ENCODE measurements at regions not wholly inside any gene's neighbourhood (a gene's known extent, or its start where the extent isn't known, plus 50 kb on each side); places are given as distances from the start of the nearest gene placed in this dataset.

GRCh38 chr13:104740641-104741222 is 1674.5 kb upstream of the SLC10A2 start:
- intact Hi-C loops (cut with micrococcal nuclease): no loop called here

DNA sequence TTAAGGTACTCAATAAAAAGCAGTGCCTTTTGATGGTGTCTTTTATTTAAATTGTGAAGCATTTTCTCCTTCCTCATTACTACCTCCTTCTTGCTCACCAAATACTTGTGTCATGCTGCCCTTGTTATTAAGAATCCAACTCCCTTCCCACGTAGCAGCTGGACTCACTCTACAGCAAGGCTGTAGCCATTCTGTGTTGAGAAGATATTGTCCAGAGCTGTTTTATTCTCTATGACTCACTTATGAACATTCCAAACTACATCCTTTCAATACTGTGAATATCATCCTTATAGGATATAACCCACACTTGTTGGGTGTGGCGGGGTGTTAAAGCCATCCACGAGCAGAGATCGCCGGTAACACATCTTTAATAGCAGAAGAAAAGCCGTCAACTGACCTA is 1671.5 kb upstream of the SLC10A2 start:
- intact Hi-C loops (cut with micrococcal nuclease): no loop called here

DNA sequence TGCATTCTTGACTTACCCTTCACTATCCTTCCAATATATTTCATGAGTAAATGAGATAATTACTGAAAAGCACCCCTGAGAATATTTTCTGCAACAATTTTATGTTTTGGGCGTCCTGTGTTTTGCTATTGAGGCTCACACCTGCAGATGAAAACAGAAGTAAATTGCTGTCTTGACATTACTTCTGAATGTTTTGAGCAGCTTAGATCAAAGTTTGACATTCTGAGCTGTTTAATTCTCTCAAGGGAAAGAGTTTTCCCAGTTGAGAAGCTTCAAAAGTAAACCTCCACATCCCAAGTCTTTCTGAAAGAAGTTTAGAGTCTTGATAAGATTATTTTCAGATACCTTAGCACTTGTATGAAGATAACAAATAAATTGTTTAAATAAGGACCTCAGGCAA is 1667.2 kb upstream of the SLC10A2 start:
- intact Hi-C loops (cut with micrococcal nuclease): no loop called here

GRCh38 chr13:104715111-104715510 is 1648.9 kb upstream of the SLC10A2 start:
- intact Hi-C loops (cut with micrococcal nuclease): no loop called here

- intact Hi-C loops (cut with micrococcal nuclease): no loop called here
Observed at GRCh38 chr13:104705031-104705750, 1639.0 kb upstream of the SLC10A2 start.

DNA sequence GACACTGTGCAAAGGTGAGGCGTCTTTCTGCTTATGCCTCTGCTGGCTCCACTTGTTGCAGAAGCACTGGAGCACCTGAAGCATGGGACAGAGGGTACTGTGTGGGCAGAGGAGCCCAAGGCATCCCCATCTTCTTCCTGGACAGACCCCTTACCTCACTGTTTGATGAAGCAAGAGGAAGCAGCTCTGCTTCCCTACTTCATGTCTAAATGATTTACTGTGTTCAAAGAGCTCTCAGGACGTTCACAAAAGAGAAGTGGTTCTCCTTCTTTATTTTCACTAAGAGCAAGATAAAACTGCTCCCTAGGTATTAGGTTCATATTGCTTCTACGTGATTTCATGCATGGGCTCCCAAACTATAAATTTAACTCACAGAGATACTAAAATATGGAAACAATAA is 1635.4 kb upstream of the SLC10A2 start:
- intact Hi-C loops (cut with micrococcal nuclease): no loop called here

- intact Hi-C loops (cut with micrococcal nuclease): no loop called here
Observed at GRCh38 chr13:104694397-104694796, 1628.2 kb upstream of the SLC10A2 start.

GRCh38 chr13:104693126-104693525 is 1626.9 kb upstream of the SLC10A2 start:
- intact Hi-C loops (cut with micrococcal nuclease): no loop called here

DNA sequence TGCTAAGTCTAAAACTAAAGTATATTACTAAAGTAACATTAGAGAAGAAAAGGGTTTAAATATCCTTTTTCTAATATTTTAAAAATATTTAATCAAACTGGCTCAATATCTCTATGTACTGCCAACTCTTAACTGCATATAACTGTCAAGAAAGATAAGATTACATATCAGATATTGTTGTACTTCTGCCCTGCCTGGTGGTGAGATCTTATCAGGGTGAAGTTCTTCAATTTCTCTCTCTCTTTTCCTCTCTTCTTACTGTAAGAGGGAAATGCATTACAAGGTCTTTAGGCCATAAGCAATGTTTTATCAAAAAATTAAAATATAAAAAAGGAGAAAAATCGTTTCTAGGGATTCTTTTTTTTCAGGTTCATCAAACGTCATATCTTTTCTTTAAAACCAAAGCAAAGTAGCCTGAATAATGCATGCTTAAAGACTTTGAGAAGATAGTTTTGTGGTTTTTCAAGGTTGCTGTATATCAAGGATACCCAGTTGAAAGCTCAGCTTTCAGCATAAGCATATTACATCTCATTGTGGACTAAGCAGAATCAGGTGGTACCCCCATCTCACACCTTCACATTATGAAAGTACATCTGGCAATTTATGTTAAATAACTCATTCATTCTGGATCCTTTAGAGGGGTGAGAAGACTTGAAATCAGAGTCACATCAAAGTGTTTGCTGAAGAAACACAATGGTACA is 1625.7 kb upstream of the SLC10A2 start:
- intact Hi-C loops (cut with micrococcal nuclease): no loop called here

DNA sequence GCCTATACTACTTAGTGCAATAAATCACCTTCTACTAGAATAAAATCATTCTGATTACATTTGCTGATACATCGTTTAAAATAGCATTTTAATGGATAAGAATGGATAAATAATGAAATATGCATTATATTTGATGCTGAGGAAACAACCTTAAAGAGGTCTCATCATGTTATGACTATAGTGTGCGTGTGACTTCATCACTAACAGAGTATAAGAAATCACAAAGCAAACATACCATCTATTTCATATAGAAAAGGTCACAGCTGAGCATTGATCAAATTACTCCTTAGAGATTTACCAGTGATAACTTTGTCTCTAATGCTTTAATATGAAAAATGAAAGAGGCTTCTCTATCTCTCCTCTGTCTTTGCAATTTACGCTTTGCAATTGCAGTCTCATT is 1620.3 kb upstream of the SLC10A2 start:
- intact Hi-C loops (cut with micrococcal nuclease): no loop called here

- intact Hi-C loops (cut with micrococcal nuclease): no loop called here
Observed at GRCh38 chr13:104683789-104684188, 1617.6 kb upstream of the SLC10A2 start.

DNA sequence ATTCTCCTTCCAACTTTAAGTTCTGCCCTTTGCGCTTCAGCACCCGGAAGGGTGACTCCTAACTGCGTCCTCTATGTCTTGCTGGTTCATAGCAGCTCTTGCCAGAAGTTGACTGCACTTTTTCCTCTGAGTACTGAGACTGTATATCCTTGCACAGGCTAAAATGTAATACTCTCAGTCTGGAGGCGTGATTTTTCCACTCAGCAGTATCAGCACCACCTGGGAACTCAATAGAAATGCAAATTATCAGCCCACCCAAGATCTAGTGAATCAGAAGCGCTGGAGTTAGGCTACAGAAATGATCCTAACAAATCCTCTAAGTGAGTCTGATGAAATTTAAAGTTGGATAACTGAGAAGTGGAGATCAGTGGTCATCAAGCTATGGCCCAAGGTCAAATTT is 1611.9 kb upstream of the SLC10A2 start:
- intact Hi-C loops (cut with micrococcal nuclease): no loop called here

DNA sequence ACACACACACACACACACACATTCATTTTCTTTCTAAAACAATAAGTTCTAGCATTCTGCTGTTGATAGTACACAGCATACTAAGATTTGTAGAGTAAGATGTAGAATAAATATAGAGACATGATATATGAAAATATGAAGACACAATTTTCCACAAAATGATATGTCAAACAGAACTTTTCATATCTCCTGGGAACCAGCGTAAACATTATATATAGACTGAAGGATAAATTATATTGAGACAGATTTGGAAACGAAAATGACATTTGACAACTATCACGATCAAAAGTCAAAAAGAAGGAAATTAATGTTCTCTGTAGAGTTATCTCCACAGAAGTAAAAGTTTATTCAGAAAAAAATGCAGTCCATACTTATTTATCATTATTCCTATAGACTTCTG is 1605.7 kb upstream of the SLC10A2 start:
- intact Hi-C loops (cut with micrococcal nuclease): no loop called here

- intact Hi-C loops (cut with micrococcal nuclease): no loop called here
Observed at GRCh38 chr13:104657196-104657595, 1591.0 kb upstream of the SLC10A2 start.

- intact Hi-C loops (cut with micrococcal nuclease): no loop called here
Observed at GRCh38 chr13:104650431-104650830, 1584.2 kb upstream of the SLC10A2 start.

DNA sequence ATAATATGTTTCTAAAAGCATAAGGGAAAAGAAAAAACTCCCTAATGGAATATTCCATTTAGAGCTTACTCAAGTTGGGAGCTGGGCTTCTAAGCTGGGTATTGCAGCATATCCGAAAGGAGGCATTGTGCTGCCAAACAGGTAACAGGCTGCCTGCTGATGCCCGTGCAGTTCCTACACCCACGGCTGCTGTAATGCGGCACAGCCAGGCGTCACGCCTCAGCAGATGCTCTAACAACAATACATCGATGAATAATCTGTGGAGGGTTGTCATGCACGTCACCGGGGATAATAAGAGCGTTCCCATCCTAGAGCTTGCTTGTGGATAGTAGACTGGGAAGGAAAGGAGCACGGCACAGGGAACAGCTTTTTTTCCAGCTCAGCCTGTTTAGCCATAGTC is 1582.1 kb upstream of the SLC10A2 start:
- intact Hi-C loops (cut with micrococcal nuclease): no loop called here

GRCh38 chr13:104645786-104646185 is 1579.6 kb upstream of the SLC10A2 start:
- intact Hi-C loops (cut with micrococcal nuclease): no loop called here

GRCh38 chr13:104641309-104641708 is 1575.1 kb upstream of the SLC10A2 start:
- intact Hi-C loops (cut with micrococcal nuclease): no loop called here

DNA sequence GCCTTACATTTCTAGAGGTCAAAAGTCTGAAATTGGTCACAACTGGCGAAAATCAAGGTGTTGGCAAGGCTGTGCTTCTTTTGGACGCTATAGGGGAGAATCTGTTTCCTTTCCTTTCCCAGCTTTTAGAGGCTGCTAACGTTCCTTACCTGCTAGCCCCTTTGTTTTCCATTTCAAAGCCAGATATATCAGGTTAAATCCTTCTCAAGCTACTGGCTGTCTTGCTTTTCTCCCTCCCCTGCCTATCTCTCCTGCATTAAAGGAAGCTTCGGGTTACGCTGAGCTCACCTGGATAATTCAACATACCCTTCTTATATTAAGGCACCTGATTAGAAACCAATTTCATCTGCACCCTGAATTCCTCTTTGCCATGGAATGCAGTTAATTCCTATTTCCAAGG is 1569.7 kb upstream of the SLC10A2 start:
- intact Hi-C loops (cut with micrococcal nuclease): no loop called here

GRCh38 chr13:104634016-104634415 is 1567.8 kb upstream of the SLC10A2 start:
- intact Hi-C loops (cut with micrococcal nuclease): no loop called here

DNA sequence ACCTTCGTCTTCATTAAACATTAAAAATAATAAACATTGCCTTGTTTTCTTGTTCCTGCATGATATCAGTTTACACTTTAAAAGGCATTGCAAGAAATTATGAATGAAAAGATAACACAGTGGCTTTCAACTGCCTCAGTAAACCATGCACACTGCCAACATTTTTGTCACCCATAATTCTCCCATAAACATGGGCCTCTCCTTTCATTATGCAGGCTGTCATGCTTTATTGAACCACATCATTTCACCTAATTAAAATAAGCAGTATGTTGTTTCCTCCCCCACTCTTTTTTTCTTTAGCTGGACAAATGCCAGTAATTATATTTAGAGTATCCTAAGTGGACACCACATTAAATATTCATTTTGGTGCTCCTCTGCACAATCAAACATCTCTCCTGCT is 1566.5 kb upstream of the SLC10A2 start:
- intact Hi-C loops (cut with micrococcal nuclease): no loop called here

- intact Hi-C loops (cut with micrococcal nuclease): no loop called here
Observed at GRCh38 chr13:104625201-104625600, 1559.0 kb upstream of the SLC10A2 start.

GRCh38 chr13:104616990-104617389 is 1550.8 kb upstream of the SLC10A2 start:
- intact Hi-C loops (cut with micrococcal nuclease): no loop called here

All from T-helper 1 cell treated with Interleukin-12 subunit alpha and Interleukin-12 subunit beta and Interleukin-4 antibody, amounts not matched to agents 30 ng/mL and 1 ng/mL, for 36 hours (primary cell).